IPS DF 19.7 (cell line): ENCODE measurements at regions not wholly inside any gene's neighbourhood (a gene's known extent, or its start where the extent isn't known, plus 50 kb on each side); places are given as distances from the start of the nearest gene placed in this dataset.
A peak's percentile ranks its signal among the peaks of the same experiment; 100 is the strongest.
"Not testable (repeated sequence)": the region's sequence is repeated elsewhere in the genome, so short reads cannot be mapped to it uniquely, and the experiment has no call there.

ENCODE experiments used
- DNase-seq: peaks from one replicate; pipeline ENCODE4 v3.0.0-alpha.2; 2013; ENCODE audit warnings: low read depth, low spot score

DNA sequence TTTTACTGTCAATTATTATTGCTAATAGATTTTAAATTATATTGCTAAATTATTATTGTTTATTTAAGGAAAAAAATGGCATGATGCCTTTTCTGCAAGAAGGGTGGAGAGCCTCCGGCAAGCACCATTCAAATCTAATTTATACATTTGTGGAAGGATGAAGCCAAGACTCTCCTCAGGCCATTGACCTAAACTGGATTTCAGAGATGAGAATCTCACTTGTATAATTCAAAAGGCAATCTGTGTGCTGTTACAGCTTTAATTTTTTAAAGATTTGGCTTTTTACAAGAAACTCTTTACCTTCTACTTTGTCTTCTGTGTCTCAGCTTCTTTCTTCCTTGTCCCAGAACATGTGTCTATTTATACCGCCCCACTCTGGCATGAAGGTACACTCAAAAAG, 722.5 kb downstream of the ETS1 start:
- no peak for DNase-seq

DNA sequence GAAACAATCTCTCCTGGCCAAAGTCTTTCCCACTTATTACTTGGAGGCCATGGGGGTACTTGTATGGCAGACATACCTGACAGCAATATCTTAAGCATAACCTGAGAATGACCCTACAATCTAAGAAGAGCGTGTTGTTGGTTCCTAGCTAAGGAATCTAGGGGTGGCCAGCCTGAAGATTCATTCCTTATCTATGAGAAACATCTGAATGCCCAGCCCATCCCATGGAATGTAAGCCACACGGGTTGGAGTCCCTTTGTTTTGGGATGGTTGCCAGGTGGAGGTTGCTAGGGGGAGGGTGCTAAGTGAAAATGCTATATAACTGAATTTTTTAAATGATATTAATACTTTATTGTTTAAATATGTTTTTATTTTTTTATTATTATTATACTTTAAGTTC, 725.0 kb downstream of the ETS1 start:
- DNase-seq: no peak

DNA sequence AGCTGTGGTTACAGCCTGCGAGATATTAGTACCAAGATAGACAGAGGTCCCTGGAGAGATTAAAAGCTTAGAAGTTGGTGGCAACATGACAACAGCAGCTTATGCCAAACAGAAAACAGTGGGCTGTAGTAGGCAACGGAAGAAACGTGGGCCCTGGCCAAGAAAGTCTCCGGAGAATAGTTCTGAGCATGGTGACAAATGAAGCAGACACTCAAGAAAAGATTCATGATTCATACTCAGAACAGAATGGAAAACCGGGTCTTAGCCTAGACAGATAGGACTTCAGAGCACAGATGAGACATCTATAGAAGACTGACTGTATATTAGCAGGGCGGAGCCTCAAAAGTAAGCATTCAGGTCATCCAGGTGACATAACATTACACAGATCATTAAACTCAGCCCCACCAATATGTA, 727.4 kb downstream of the ETS1 start:
- DNase-seq: no peak

DNA sequence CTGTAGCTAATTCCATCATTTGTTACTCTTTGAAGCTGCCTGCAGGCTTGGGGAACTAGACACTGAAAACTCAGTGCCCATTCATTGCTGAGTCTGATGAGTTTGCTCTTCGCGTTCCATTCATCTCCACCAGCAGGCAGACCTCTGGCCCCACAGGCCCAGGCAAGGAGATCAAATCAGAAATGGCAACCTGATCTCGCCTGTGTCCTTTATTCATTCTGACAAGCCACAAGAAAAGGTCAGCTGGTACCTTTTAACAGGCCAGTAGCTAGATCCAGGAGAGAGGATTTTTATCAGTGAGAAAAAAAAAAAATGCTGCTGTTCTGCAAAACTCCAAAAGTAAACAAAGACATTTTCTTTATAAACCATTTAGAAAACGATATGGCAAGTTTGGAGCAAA, 742.5 kb downstream of the ETS1 start:
- DNase-seq: no peak

DNA sequence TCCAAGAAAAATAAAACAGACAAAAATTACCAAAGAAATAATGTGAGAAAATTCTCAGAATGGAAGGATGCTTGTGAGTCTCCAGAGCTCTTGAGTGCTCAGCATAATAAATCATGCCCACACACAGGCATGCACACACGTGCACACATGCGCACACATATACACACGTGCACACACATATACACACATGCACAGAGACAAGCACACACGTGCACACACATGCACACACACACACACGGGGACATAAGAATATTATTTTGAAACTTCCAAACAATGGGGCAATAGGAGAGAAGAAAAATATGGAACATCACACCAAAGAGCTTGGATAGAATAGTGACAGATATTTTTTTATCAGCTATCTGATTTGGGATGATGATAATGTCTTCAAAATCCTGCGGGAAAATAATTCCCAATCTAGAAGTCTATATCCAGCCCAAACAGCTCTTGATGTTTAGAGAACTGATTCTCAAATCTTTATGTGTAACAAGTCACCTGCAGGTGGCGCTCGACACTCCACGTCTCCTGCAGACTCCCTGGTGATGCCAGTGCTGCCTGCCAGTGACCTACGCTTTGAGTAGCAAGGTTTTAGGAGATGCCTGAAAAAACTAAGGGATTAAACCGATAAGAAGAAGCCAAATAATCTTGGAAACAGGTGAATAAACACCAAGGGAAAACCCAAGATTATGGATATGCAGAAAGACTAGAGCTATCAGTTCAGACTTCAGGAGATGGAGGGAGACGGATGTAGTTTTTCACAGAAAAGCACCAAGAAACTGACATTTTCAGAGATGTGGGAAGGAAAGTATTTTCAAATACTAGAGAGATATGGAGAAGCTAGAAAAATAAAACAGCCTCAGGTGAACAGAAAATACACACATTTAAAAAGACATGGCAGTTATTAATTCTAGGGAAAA, 743.6 kb downstream of the ETS1 start:
- peak; percentile 35 for DNase-seq

DNA sequence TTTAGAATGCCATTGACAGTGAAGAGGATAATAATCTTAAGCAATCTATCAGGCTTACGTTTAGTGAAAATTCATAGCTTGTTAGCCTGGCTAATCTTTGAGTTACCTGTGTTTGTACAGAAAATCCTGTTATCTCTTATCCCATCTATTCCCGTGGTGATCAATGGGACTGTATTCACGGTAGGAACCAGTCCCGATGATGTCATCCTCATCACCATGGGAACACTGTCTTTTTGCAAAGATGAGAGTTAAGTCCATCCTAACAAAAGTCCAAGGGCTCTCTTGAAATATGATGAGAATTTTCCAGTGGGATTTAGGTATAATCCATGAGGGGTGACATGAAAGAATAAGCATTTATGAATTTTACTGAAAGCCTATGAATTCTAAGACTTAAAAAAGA, 762.2 kb downstream of the ETS1 start:
- DNase-seq: no peak

DNA sequence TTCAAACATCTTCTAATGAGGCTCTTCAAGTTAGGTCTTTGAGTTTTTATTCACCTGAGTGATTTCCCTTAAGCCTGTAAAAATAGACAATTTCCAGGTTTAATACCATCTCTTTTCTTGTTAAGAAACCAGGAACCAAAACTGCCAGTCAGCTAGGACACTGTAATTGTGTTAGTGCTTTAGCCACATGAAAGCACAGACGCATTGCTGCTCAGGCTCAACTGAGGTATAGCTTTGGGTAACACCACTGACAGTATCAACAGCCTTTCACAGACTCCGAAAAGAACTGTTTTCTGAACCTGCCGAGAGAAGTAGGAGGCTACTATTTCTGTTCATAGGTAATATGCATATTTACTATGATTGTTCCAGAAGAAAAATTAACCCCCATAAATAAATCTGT, 768.7 kb downstream of the ETS1 start:
- no peak for DNase-seq

DNA sequence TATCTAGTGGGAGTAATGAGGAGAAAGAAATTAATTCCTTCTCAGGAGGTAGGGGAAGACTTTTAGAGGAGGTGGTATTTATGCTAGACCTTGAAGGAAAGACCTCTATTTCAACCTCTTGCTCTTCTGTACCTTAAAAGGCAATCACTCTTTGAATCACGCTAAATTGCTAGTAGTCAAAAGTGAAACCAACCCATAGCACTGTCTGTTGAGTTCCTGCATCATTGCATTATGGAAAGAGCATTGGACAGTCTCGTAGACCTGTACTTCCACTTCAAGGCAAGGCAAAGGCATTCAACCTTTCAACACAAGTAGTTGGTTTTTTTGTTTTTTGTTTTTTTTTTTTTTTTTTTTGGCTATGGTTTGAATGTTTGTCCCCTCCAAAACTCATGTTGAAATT, 770.4 kb downstream of the ETS1 start:
- no peak for DNase-seq

DNA sequence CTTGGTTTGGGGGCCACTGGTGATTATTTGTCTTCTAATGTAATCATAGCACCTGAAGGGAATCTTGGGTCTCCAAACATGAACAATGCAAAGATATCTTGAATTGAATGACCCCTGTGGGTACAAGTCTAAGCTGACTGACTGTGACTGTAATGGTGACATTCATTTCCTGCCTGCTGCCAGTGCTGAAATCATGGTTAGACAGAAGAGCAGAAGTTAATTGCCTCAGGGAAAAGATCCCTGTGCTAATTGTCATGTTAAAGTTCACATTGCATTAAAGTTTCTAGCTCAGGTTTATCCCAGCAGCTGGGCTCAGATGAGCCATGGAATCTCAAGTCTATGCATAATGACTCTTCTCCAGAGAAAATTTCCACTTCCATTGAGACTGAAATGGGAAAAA, 772.0 kb downstream of the ETS1 start:
- no peak for DNase-seq

DNA sequence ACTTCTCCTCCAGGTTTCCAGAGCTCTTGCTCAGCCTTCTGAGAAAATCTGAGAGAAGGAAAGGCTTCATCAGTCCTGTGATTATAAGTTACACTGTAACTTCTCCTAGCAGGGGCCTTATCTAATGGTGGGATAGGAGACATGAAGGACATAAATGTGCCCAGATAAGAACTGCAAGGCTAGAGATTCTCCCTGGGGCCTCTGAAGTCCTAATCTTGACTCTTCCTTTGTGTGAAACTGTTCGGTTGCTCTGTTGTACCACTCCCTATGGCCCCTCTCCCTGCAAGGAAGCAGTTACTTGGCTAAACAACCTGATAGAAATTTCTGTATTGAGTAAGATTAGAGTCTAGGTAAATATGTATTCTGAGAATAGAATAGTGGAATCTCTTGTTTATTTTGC, 780.9 kb downstream of the ETS1 start:
- no peak for DNase-seq

DNA sequence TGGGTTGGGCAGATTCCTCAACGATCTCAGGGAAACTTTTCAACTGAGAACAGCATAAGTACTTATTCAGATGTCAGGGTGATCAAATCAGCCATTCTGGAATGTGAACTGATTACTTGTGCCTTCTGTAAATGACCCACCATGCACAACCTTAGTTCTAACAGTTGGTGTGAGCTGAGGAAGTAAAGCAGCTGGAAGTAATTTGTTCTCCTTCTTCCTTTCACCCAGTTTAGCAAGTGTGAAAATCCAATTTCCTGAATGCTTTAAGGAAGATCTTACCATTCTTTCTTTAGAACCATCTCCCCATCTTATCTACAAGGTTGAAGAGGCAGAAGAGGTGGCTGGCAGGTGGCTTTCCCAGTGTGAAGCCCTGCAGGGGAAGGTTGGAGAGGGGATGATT, 781.6 kb downstream of the ETS1 start:
- no peak for DNase-seq

DNA sequence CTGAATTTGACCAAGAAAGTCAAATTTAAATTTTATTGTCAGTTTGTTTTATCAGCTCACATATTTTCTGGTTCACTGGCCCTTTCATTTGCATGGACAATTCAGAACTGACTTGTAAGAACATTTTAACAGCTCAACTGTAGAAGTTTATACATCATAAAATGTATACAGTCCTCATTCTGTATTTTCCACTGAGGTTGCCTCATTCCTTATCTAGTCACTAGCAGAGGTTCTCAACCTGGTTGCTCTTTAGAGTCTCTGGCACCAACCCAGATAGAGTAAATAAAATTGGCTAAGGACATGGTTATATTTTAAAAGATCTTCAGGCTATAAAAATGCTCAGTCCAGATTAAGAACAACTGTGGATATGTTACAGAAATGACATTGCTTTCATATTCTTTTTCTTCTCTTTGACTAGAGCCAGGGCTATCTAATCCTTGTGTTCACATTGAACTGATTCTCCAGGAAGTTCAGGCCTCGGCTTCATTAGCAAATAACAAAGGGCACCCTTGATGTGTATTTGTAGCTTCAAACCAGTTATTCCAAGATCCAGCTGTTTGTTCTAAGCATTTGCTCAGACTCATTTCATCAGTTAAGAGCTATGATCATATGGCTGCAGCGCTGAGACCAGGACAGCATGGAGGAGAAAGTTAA, 782.5 kb downstream of the ETS1 start:
- DNase-seq: no peak

DNA sequence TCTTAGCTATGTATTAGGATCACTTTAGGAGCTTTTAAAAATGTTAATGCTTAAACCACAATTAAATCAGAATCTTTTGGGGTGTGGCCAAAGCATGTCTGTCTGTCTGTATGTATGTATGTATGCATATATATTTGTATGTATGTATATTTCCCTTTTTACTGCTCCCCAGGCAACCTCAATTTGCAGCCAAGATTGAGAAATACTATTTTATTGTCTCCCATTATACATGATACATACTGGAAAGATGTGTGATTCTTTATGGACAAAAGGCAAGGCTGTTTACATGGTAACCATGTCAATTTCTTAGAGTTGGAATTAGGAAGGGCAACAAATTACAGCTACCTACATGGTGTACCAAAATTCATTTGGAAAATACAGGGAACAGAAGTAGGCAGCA, 783.6 kb downstream of the ETS1 start:
- DNase-seq: no peak

DNA sequence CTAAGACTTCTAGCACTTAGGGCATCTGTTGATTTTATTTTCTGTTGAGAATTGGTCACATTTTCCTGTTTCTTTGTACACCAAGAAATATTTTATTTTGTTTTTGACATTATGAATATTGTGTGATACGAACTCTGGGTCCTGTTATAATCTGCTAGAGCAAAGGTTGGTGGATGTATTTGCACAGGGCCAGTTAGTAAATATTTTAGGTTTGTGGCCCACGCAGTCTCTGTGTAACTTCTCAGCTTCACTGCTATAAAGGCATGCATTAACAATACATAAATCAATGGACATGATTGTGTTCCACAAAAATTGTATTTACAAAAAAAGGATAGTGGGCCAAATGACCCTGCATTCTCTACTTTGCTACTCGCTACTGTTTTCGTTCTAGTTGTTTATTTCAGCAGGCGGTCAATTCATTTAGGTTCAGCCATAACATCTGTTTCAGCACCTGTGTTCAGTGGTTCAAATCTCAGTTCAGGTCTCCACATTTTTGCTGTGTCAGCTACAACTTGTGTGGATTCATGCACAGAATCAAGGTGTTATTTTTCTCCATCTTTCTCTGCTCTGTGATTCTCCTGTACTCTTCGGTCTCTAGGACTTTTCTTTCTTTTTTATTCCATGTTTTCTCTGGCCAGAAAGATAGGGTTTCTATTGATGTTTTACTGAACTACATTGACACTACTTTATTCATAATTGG, 786.2 kb downstream of the ETS1 start:
- no peak for DNase-seq

DNA sequence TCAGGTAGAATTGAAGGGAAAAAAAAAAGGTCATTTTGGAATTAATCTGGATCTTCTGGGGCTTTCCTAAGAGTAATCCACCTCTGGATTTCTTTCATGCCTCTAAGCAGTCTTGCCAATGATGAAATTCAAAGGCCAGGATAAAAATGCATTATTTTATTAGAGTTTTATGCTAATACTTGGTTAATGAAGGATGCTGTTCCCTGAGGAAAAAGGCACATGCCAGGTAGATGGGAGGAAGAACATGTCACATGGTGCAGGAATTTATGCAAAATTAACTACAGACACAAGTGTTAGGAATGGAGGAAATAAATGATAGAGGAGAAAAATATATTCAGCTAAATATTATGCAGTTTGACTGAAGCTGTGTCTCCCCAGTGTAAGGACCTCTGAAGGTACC, 792.0 kb downstream of the ETS1 start:
- no peak for DNase-seq

DNA sequence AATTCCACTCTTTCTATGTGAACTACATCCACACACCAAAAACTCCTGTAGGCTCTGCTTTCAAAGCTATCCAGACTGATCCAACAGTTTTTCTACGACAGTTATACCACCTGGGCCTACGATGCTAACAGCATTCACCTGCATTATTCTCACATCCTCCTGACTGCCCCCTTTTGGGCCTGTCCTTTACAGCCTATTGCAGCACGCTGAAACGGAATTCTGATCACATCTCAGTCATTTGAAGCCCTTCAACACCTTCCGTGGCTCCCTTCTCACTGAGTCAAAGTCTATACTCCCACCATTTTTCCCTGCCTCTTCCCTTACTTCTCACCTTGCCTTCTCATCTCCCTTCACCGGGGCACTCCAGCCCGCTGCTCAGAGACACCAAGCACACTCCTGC, 791.3 kb upstream of the KIRREL3 start:
- DNase-seq: no peak

DNA sequence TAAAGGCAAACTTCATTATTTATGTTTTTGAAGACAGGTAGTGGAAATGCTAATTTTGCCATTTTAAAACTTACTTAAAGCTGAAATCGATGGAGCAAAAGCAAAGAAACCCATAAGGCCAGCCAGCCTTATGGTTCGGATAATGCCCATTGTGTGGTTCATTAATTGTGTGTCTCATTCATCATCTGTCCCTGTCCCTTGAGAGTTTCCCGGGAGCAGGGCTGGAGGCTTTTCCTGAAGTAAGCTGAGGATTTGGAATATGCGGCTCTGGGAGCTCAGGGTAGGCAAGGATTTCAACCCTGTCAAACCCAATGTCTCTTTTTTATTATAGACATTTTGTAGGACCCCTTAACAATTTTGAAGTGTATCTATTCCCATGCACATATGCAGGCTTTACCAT, 790.0 kb upstream of the KIRREL3 start:
- DNase-seq: no peak

DNA sequence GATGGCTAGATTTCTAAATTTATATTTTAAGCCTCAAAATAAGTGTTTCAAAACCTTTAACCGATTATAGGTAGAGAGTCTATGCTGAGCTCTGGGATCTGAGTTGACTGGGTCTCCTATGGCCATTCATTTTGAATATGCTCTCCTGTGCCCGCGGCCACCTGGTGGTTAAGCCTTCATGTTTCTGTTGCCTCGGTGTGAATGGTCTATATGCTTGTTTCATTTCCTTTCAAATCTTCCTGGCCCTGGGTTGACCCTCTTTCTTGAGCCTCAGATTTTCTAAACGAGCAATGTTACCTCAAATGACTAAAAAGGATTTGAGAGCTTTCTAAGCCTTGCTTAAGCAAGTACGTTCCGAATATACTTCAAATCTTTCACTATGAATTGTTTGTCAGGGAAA, 789.4 kb upstream of the KIRREL3 start:
- DNase-seq: no peak

DNA sequence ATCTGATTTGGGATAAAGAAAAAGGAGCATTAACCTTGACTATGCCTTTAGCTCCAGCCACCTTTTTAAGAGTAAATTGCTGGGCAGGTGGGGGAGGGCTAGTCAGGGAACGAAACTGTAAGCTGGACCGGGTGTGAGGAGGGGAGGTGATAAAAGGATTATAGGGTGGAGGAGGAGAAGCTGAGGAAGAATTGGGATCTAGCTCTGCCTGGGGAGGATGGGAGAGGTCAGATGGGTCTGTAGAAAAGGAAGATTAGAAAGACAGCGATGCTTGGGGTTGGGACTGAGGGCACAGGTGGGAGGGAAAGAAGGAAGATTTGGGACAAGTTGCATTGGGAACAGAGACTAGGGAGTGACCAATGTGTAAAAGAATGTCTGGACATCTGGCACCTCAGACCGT, 772.4 kb upstream of the KIRREL3 start:
- DNase-seq: not testable (repeated sequence)

DNA sequence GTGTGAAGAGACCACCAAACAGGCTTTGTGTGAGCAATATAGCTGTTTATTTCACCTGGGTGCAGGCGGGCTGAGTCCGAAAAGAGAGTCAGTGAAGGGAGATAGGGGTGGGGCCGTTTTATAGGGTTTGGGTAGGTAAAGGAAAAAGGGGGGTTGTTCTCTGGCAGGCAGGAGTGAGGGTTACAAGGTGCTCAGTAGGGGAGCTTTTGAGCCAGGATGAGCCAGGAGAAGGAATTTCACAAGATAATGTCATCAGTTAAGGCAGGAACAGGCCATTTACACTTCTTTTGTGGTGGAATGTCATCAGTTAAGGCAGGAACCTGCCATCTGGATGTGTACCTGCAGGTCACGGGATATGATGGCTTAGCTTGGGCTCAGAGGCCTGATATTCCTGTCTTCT, 768.4 kb upstream of the KIRREL3 start:
- not testable (repeated sequence) for DNase-seq

DNA sequence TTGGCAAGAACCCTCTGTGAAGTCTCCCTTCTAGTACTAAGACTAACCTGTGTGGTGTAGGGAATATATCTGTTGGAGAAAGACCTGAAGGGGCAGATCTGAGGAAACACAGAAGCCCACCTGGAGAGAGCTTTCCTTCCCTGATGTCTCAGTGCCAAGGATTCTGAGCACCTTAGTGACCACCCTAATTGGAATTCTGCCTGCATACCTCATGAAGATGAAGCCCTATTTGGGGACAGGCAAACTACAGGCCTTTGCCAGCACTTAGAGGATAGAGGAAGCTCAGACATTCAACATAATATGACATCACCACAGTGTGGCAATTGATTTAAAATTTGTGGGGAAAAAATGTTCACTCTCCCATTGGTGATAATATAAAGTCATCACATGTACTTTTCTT, 766.2 kb upstream of the KIRREL3 start:
- no peak for DNase-seq

DNA sequence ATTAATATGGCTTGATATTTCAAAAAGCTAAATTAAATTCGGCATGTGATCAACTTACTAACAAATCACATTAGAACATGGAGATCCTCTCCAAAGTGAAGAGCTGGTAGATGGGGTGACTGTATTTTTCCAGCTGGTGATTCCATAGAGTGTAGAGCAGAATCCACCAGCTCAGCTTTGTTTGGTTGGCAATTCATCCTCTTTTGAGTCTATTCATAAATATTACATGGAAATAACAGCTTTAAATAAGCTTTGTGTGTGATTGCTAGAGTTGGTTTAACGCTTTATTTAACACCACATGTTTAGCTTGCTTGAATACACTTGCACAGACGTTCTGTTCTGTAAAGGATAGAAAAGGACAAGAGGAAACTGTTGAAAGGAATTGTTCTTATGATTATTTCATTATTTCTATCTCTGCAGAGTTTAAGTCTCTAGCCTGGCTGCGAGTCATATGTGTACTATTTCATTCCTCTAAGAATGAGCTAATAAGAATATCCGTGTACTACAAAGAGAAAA, 738.3 kb upstream of the KIRREL3 start:
- no peak for DNase-seq
